Stimulated activated CD4-positive, alpha-beta T cell treated with anti-CD3 and anti-CD28 coated beads, TNF-alpha, amount 100 ng/mL, for 1 hour (primary cell): ENCODE measurements at regions not wholly inside any gene's neighbourhood (a gene's known extent, or its start where the extent isn't known, plus 50 kb on each side); places are given as distances from the start of the nearest gene placed in this dataset.
"Not testable (repeated sequence)": the region's sequence is repeated elsewhere in the genome, so short reads cannot be mapped to it uniquely, and the experiment has no call there.

ENCODE experiments used
- DNase-seq, 3 donors: peaks; one replicate each; pipeline ENCODE4 v3.0.0-alpha.2; 2020; ENCODE audit warnings: low read depth in 3 of 3, low spot score in 1 of 3

DNA sequence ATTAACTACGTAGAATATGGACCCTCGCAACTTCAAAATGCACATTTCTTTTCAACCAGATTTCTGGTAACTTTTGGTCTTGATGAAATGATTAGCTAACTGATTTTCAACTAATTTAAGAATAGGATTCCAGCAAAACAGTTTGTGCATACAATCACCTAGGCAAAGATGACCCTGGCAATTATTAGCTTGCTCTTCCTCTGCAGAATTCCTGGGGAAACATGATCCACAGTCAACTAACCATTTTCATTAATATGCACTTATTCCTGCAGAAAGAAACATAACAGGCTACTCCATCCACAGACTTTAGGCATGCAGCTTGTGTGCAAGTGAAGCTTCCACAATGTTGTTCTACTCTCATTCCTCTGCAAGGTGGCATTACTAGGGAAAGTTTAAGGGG, 1150.8 kb upstream of the FANCL start:
- DNase-seq, result no peak

DNA sequence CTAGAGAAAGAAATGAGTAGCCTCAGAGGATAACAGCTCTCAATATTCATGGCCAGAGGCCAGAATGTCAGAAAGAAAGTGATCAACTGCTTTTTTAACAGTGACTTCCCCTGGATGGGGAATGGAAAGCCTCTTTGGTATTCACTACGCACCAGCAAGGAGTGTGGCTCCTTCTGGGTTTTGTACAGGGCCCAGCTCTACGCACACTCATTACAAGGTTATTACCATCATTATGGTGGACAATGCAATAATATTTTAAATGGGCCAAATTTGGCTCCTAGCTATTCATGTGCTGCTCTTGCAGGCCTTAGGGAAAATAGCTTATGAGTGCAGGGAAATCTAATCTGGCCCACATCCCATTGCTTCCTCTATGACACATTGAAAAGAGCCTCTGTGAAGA, 1149.5 kb upstream of the FANCL start:
- no peak for DNase-seq

DNA sequence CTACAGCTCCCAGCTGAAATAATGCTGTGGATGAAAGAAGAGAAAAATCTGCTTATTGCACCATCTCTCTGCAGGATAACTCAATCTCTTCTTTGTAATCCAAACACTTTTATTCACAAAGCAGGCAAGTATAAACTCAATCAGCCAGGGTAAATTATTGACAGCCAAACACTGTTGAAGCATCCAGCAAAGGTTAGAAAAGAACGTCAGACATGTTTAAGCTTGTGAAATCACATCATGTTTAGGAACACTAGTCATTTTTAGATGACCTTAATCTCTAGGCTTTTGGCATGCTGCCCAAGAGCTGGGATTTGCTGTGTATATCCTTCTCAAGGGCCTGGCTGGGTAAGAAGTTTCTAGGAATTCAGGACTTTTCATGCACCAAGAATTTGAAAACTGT, 1148.1 kb upstream of the FANCL start:
- no peak for DNase-seq

DNA sequence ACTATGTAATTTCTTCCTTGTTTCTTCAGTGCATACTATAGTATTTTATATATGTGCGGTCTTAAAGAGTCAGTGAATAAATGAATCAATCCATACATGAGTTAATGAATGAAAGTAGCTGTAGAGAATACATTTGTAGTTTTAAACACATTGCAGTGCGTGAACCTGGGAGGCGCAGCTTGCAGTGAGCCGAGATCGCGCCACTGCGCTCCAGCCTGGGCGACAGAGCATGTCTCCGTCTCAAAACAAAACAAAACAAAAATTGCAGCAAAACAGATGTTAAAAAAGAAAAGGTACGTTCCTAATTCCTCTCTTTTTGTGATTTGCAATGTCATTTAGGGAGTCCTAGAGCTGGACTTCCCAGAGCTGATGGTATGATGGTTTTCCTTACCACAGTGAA, 1144.8 kb upstream of the FANCL start:
- DNase-seq, result no peak

DNA sequence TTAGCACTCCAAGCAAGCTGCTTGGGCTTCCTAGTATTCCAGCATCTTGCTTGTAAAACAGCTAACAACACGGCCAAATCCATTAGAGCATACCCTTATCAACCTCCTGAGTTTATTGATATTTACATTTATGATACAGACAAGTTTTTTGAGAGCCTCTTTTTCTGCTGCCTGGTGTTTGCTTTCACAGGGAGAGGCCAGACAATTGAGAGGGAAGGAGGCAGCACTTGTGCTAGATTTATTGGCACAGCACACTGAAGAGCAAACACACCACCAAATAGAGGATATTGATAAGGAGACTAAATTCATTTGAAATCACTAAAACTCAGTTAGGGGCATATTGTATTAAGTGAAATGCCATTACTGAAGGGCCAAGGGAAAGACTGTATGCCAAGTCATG, 1142.3 kb upstream of the FANCL start:
- no peak for DNase-seq

DNA sequence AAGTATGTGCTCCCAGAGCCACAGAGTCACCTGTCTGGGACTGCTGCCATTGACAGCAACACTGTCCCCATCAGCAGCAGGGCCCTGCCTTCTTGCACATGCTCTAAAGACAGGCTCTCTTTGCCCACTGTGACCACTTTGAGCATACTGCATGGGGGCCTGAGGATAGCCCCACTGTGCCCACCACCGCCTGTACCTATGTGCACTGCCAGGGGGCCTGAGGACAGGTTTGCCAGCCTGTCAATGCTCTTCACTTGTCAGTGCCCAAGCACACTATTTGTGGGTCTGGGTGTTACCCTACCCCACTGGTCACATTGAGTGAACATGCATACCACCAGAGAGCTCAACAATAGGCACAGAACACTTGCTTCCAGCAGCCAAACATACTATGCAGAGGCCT, 1137.0 kb upstream of the FANCL start:
- no peak for DNase-seq

DNA sequence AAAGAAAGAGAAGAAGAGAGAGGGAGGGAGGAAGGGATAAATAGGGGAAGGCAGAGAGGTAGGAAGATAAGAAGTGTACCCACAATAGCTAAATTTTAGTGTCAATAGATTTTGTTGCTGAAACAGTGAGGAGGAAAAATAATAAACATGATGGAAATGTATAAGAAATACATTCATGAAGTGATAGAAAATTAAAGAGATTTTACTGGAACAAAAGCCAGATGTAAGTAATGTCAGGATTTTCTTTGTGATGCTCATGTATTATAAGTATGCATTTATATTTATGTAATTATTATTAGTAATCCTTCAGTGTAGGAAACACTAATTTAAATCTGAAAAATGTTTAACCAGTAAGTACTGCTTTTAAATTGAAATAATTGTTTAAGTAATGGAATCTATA, 1125.2 kb upstream of the FANCL start:
- no peak for DNase-seq

DNA sequence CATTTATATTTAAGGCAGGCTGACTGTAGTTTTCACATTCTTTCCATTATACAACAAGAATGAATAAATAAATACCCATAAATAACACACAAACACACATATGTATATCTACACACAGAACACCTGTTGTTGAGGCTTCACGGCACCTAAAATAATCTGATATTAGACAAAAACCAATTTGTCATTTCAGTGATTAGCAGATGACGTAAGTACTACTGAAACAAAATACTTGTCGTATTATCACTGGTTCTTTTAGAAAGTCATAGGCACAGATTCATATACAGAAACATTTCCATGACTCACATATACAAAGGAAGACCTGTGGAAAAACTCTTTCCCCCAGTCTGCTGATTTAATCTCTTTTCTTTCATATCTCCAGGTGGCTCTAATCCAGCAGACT, 1113.4 kb upstream of the FANCL start:
- no peak for DNase-seq

DNA sequence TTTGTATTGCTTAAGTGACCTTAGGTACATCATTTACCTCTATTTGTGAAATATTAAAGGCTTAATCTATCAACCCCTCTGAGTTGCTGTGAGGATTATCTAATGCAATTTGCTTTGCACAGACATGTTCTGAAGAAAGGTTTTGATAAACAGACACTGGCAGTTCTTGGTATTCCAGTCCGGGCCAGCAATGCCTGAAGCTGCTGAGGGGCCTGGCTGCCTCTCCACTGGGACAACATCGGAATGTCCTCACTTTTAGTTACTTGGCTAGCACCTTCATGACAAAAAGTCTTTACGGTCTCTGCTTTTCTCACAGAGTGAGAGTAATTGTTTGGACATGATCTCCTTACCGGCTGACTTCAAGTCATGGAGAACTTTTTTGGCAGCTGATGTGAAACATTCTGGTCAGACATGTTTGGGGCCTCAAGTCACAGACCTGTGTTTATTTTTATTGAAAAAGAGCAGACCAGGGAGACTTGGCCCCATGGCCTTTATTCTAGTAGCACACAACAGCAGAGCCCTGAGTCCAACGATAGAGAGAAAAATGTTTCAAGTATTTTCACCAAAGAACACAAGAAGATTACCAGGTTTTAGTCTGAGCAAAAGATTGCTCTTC, 1112.3 kb upstream of the FANCL start:
- DNase-seq, result no peak

DNA sequence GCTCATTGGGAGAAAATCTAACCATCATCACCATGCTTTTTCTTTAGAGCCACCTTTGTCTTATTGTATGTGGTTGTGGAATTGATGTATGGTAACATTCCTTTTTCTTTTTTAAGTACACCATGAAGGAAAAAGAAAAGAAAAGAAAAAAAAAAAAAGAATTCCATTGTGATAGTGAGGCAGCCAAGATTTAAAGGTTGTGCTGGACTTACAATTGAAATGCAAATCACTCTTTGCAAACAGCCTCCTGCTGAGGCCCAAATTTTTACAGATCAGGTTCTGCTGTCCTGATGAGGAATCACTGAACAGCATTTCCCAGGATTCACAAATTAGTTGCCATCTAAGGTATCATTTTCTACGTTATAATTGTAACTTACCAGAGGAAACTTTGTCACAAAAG, 1101.0 kb upstream of the FANCL start:
- DNase-seq, result no peak

DNA sequence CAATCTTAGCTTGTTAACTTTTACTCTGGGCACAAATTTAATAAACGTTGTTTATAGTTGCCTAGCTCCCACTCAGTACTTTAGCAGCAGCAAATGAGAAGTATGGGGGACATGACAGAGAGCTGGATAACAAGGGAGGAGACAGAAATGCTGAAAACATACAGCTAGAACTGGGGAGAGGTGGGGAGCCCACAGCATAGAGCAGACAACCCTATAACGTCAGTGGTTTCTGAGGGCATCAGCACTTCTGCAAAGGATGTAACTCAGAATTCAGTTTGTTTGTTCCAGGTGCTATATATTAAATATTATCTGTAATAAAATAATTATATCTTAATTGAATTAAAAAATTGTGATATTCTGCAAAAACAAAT, 1098.7 kb upstream of the FANCL start:
- DNase-seq, result no peak

DNA sequence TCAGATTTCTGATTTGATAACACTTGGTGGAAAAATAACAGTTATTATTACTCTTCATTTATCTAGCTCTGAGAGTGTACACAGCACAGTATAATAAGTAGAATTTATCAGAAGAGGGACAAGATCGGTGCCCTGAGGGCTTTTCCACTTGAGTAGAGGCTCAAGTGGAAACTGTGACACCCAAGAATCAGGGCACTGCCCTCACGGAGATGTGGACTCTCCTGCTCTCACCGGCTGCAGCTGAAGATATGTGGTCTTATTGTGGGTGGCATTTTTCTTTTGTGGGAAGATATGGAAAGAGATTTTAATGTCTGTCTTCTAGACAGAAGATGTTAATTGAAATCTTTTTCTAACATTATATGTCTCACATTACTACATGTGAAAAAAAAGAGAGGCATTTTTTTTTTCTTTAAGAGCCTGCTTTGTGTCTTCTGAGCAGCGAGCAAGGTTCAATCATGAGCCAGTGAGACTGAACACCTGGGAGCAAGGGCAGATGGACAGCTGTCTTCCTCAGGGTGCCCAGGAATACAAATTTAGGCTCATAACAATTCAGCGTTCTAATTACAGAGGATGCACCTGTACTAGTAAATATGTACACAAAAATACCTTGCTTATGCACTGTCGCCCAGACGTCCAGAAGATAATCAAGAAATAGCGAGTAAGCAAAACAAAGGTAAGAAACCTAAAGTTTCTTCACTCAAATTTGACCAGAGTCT, 1098.2 kb upstream of the FANCL start:
- no peak for DNase-seq

DNA sequence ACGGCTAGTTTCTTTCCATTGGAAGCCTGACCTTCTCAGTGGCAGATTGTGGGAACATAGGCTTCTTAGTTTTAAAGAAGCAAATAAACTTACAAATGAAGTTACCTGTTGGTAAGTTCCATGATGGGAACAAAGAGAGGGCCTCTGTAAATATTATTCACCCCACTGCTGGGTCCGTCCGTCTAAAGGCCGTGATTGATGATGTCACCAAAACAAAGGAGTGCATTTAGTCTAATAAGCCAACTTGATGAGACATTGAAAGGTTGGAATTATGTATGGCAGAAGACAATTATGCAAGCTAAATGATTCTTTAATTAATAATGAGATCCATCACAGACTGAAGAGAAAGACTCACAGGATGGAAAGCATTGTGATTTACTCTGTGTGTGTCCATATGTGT, 1091.9 kb upstream of the FANCL start:
- DNase-seq, result no peak

DNA sequence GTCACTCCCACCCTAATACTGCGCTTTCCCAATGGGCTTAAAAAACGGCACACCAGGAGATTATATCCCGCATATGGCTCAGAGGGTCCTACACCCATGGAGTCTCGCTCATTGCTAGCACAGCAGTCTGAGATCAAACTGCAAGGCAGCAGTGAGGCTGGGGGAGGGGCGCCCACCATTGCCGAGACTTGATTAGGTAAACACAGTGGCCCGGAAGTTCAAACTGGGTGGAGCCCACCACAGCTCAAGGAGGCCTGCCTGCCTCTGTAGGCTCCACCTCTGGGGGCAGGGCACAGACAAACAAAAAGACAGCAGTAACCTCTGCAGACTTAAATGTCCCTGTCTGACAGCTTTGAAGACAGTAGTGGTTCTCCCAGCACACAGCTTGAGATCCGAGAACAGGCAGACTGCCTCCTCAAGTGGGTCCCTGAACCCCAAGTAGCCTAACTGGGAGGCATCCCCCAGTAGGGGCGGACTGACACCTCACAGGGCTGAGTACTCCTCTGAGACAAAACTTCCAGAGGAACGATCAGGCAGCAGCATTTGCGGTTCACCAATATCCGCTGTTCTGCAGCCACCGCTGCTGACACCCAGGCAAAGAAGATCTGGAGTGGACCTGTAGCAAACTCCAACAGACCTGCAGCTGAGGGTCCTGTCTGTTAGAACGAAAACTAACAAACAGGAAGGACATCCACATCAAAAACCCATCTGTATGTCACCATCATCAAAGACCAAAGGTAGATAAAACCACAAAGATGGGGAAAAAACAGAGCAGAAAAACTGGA, 1085.6 kb upstream of the FANCL start:
- not testable (repeated sequence) for DNase-seq

DNA sequence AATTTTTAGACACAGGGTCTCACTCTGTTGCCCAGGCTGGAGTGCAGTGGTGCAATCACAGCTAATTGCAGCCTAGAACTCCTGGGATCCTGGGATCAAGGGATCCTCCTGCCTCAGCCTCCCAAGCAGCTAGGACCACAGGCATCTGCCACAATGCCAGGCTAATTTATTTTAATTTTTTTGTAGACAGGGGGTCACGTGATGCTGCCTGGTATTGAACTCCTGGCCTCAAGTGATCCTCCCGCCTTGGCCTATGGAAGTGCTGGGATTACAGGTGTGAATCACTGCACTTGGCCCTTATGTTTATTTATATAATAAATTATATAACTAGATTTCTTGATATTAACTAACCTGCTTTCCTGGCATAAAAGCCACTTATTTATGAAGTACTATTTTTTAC, 1081.7 kb upstream of the FANCL start:
- DNase-seq, result no peak

DNA sequence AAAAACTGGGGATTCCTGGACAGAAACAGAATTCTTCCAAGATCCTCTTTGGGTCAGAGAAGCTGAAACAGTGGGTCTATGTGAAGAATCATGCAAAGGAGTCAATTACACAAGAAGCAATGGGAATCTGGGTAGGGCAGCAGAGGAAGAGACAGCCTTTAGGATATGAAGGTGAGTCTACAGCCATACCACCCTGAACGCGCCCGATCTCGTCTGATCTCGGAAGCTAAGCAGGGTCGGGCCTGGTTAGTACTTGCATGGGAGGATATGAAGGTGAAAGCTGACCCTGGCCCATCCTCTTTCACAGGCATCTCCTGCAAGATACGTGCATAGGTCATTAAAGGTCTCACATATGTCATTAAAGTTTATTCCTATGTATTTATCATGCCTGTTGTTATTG, 1080.9 kb upstream of the FANCL start:
- no peak for DNase-seq

DNA sequence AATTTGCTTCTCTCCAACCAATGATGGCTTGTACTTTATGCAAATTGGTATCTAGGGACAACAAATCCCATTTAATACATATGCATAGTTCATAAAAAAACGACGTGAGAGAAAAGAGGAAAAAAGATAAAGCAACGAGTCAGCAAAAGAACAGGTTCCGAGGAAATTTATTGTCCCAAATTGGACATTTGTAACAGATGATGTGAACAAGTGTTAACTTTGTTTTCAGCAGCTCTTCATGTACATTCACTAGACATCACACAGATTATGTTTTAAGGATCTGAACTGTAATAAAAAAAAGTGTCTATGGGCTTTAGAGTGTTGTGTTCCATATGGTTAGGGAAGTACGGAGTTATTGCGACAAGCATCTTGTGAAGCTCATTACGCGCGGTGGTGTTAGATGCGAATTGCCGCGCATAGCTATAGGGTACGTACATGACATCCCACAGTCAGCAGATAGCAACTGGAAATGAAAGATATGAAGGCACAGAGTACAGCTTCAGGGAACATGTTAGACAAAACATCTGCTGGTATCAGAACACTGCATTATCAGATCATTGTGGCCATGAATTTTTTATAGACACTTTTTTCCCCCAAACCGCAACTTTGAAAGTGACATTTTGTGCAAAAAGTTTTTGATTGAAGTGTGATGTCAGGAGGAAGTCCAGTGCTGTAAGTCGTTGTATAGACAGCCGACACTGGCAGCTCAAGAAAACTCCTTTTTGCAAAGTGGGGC, 1073.1 kb upstream of the FANCL start:
- DNase-seq, result no peak

DNA sequence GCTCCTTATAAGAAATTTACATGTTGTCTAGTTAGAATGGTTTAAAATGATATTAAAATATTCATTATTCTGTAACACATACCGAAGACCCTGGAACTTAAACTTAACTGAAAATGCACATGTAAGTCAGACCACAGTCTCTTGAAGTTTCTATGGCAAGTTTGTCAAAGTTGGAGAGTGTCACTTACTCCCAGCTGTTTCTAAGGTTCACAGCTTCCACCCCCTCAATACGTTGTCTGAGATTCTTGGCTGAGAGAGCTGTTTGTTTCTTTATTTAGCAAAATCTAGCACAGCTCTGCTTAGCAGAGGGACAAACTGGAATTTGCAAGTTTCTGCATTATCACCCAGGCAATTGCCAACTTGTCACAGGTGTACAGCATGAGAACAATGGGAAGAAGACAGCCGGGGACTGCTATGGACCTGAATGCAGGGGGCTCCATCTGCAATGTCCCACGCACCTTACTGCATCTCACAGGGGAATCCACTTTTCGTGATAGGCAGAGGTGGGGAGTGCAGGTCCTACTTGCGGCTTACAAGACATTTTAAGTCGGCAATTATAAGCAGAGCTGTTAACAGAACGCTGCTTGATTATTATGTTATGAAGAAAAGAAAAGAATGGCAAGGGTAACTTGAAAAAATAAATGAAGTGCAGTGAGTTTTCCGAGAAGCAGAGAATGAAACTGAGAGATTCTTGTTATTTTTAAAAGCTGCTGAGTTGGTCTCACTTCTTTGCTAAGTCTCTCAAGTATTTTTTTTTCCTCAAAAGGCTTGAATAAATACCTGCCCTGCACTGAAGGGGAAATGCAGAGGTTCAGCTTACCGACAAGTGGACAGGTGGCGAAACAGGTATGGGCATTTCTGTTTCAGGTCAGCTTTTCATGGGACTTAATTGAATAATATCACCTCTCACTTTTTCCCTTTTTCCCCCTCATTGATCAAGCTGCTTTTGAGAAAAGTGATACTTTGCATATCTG, 1072.1 kb upstream of the FANCL start:
- DNase-seq, result no peak

DNA sequence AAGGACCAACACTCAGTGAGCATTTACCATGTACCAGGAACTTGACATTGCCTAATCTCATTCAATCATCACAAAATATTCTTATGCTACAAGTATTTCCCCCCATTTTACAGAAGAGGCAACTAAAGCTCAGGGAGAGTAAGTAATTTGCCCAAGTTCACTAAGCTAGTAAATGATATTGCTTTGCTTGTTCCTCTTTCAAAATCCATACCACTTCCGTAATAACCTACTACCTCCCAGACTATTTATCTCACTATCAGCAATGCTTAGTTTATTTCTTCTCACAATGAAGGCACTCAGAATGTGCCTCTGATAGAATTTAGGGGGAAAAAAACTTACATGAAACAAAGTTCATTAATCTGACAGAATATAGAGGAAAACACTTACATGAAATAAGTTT, 1070.9 kb upstream of the FANCL start:
- DNase-seq, result no peak

DNA sequence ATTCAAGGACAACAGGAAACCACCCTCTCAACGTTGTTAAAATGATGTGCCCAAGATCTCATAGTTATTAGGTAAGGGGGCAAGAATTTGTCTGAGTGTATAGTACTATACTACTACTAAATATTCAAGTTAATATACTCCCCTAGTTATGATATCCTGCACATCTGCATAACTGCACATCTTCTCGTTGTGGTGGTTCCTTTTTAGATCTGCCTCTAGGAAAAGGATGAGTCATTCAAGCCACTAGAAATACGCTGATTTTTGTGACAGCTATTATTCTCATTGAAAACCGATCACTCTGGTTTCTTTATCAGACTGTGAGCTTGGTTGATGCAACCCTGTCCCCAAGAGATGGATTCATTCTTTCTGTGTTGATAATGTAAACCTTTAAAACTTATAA, 1067.0 kb upstream of the FANCL start:
- no peak for DNase-seq

DNA sequence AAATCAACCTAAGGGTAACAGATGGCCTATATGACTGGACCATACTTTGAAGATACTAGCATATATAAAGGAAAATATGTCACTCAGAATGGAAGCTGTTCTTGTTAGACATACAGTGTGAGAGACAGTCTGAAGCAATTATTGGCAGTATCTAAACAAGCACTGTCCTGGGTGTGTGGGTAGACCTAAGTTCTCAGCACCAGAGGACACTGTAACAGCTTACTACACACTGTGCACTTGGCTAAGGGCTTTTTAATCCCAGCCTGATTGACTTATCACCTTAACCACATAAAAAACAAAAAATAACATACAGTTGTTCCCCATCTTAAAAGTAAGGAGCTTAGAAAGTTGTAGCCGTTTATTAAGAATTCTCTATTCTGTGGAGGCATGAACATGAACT, 1066.1 kb upstream of the FANCL start:
- no peak for DNase-seq
